Vagina (tissue), 2 donors: ENCODE measurements at regions not wholly inside any gene's neighbourhood (a gene's known extent, or its start where the extent isn't known, plus 50 kb on each side); places are given as distances from the start of the nearest gene placed in this dataset.

ENCODE experiments used
- DNase-seq, 2 donors: peaks; one replicate each; pipeline ENCODE4 v3.0.0-alpha.2; 2017; ENCODE audit errors: extremely low spot score in 2 of 2
- H3K27ac ChIP-seq: fragments of 200-600 bp; sonication (generic); one replicate; pipeline ENCODE4 v1.5.1; 2019
- H3K27me3 ChIP-seq: fragments of 200-600 bp; sonication (generic); one replicate; pipeline ENCODE4 v1.5.1; 2019
- H3K36me3 ChIP-seq, 2 donors: fragments of 200-600 bp; sonication (generic); one replicate each; pipeline ENCODE4 v1.5.1; 2017 to 2019
- H3K4me1 ChIP-seq: fragments of 200-600 bp; sonication (generic); one replicate; pipeline ENCODE4 v1.5.1; 2019
- H3K4me3 ChIP-seq, 2 donors: fragments of 200-600 bp; sonication (generic); 1 replicate in 1 of 2; 2 replicates in 1 of 2; pipeline ENCODE4 v1.5.1; 2016 to 2019
- H3K9me3 ChIP-seq: fragments of 200-600 bp; sonication (generic); one replicate; pipeline ENCODE4 v1.5.1; 2019
- CTCF ChIP-seq, 3 experiments: fragments of 450-650 bp in 2 of 3; fragments of 200-600 bp in 1 of 3; sonication (generic) in 1 of 3; IDR thresholded peaks; one replicate each; pipeline ENCODE4 v1.5.1; 2017 to 2019; ENCODE audit warnings: antibody characterized with exemption in 3 of 3, mild to moderate bottlenecking in 2 of 3, moderate library complexity in 2 of 3
- POLR2A ChIP-seq, 2 donors: fragments of 450-650 bp; IDR thresholded peaks; one replicate each; pipeline ENCODE4 v1.6.1; 2017; ENCODE audit warnings: antibody characterized with exemption in 2 of 2, mild to moderate bottlenecking in 2 of 2, moderate library complexity in 2 of 2
- POLR2AphosphoS5 ChIP-seq, 2 donors: sonication (generic); formaldehyde crosslinking; IDR thresholded peaks; one replicate each; pipeline ENCODE4 v1.9.0; 2017; ENCODE audit warnings: antibody characterized with exemption in 2 of 2, mild to moderate bottlenecking in 2 of 2, low read depth in 1 of 2; ENCODE audit not compliant: insufficient read depth in 1 of 2
- intact Hi-C: fragments of 100-400 bp; cut with DNase I; formaldehyde crosslinking; loops from one replicate; pipeline ENCODE4 v1.15.1; 2023

GRCh38 chr13:73985783-73986182 is 148.4 kb downstream of the KLF12 start:
- no peak for DNase-seq
- intact Hi-C loops = no loop called here
- no peaks in the 10 kb centered on the region for H3K36me3 ChIP-seq
- H3K4me1 ChIP-seq = no peaks in the 10 kb centered on the region
- TF ChIP-seq CTCF (IDR thresholded peaks at IDR 0.05) (no peak), POLR2AphosphoS5 (IDR thresholded peaks at IDR 0.05; ENCODE audit: insufficient read depth in 1 of 2, low read depth in 1 of 2) (no peak), POLR2A (IDR thresholded peaks at IDR 0.05) (no peak)
- no peak overlapping the region for H3K27ac ChIP-seq
- no peak overlapping the region for H3K4me3 ChIP-seq
- H3K27me3 ChIP-seq = no peaks in the 10 kb centered on the region
- H3K9me3 ChIP-seq = no peaks in the 10 kb centered on the region

DNA sequence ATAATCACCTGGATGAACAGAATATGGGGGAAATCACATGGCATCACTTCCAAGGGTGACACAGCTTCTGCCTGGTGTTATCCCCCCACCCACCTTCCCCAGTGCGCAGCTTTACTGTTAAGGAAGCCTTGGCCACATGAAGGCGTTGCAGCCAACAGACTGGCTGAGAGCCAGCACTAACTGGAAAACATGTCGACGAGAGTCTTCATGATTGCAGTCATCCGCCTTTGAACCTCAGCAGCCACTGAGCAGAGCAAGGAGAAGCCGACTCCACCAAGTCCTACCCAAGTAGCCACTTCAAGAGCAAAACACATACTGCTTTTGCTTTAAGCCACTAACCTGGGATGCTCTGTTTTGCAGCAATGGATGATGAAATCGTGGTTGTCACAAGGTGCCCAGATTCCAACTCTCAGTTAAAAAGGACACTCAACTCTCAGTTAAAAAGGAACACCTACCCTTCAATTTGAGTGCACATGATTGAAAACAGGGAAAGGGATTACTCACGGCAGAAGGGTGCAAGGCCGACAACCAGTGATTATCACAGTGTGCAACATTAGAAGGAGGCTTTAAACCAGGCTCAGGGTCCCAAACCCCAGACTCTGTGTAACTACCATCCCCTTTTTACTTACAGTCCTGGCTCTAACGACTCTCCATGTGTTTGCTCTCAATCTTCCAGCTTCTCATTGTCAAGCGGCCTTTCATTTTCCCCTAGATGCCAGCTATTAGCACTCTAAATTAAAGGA is 149.1 kb downstream of the KLF12 start:
- no peak for DNase-seq
- no peak for TF ChIP-seq POLR2AphosphoS5 (IDR thresholded peaks at IDR 0.05; ENCODE audit: insufficient read depth in 1 of 2, low read depth in 1 of 2)
- TF ChIP-seq CTCF (IDR thresholded peaks at IDR 0.05) = no peak
- TF ChIP-seq POLR2A (IDR thresholded peaks at IDR 0.05) = no peak
- H3K36me3 ChIP-seq = no peaks in the 10 kb centered on the region
- intact Hi-C loops = no loop called here
- H3K27me3 ChIP-seq = no peaks in the 10 kb centered on the region
- H3K4me3 ChIP-seq = no peak overlapping the region
- H3K9me3 ChIP-seq = no peaks in the 10 kb centered on the region
- no peak overlapping the region for H3K27ac ChIP-seq
- H3K4me1 ChIP-seq = no peaks in the 10 kb centered on the region

GRCh38 chr13:73984201-73984600 is 150.0 kb downstream of the KLF12 start:
- TF ChIP-seq CTCF (IDR thresholded peaks at IDR 0.05) (no peak), POLR2AphosphoS5 (IDR thresholded peaks at IDR 0.05; ENCODE audit: insufficient read depth in 1 of 2, low read depth in 1 of 2) (no peak), POLR2A (IDR thresholded peaks at IDR 0.05) (no peak)
- Histone ChIP-seq H3K4me3 (no peak overlapping the region), H3K27me3 (no peaks in the 10 kb centered on the region), H3K27ac (no peak overlapping the region), H3K4me1 (no peaks in the 10 kb centered on the region), H3K36me3 (no peaks in the 10 kb centered on the region), H3K9me3 (no peaks in the 10 kb centered on the region)
- intact Hi-C loops = no loop called here
- DNase-seq = no peak

GRCh38 chr13:73983109-73983508 is 151.1 kb downstream of the KLF12 start:
- Histone ChIP-seq H3K9me3 (no peaks in the 10 kb centered on the region), H3K36me3 (no peaks in the 10 kb centered on the region), H3K27ac (no peak overlapping the region), H3K27me3 (no peaks in the 10 kb centered on the region), H3K4me3 (no peak overlapping the region), H3K4me1 (no peaks in the 10 kb centered on the region)
- no peak for TF ChIP-seq POLR2AphosphoS5 (IDR thresholded peaks at IDR 0.05; ENCODE audit: insufficient read depth in 1 of 2, low read depth in 1 of 2)
- TF ChIP-seq CTCF (IDR thresholded peaks at IDR 0.05) = no peak
- no peak for TF ChIP-seq POLR2A (IDR thresholded peaks at IDR 0.05)
- no peak for DNase-seq
- intact Hi-C loops = no loop called here

DNA sequence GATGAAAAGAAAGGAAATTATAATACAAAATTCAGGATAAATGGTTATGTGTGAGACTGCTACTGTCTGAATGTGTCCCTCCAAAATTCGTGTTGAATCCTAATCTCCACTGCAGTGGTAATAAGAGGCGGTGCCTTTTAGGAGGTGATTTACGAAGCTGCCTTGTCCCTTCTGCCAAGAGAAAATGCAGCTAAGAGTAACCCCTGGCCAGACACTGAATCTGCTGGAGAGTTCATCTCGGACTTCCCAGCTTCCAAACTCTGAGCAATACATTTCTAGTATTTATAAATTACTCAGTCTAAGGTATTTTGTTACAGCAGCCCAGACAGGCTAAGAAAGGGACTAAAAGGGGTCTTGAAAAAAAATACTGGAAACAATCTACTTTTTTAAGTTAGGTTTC is 152.6 kb downstream of the KLF12 start:
- TF ChIP-seq POLR2AphosphoS5 (IDR thresholded peaks at IDR 0.05; ENCODE audit: insufficient read depth in 1 of 2, low read depth in 1 of 2) (no peak), POLR2A (IDR thresholded peaks at IDR 0.05) (no peak), CTCF (IDR thresholded peaks at IDR 0.05) (no peak)
- H3K4me1 ChIP-seq = no peaks in the 10 kb centered on the region
- intact Hi-C loops = no loop called here

More for the DNA sequence above, 152.6 kb downstream of the KLF12 start:
- Histone ChIP-seq H3K9me3 (no peaks in the 10 kb centered on the region), H3K27ac (no peak overlapping the region), H3K36me3 (no peaks in the 10 kb centered on the region), H3K4me3 (no peak overlapping the region), H3K27me3 (no peaks in the 10 kb centered on the region)
- no peak for DNase-seq
